ENCODE measurements at regions not wholly inside any gene's neighbourhood (a gene's known extent, or its start where the extent isn't known, plus 50 kb on each side); places are given as distances from the start of the nearest gene placed in this dataset.

DNA sequence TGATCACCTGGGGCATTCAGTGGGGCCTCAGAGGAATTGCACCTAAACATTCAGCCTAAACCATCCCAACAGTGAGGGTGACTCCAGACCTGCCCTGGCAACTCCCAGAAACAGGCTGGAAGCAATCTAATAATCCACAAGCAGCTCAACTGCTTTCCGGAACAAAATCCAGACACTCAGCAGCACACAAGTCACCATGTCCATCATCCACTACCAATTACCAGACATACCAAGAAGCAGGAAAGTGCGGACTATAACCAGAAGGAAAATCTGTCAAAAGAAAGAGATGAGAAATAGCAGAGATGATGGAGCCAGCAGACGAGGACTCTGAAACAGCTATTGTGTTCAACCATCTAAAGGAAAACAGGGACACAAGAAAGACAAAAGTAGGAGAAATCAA, 342.6 kb upstream of the ZMIZ1 start:
- ChIA-PET POLR2A (no interaction called here), CTCF (no interaction called here)
- Mint-ChIP-seq H3K36me3 (no peaks in the 10 kb centered on the region), H3K9me3 (no peaks in the 10 kb centered on the region), H3K27ac (no peak overlapping the region), H3K4me3 (no peak overlapping the region), H3K4me1 (no peaks in the 10 kb centered on the region), H3K27me3 (peaks cover 3 to 31% (median 20%) of the 10 kb centered on the region in 5 donors)
- Histone ChIP-seq H3K27me3 (ENCODE audit: control insufficient read depth in 2 of 2, insufficient read depth in 2 of 2, low read length in 2 of 2) (no peaks in the 10 kb centered on the region), H3K4me1 (ENCODE audit: control insufficient read depth in 2 of 2, insufficient read depth in 2 of 2, low read length in 2 of 2) (no peaks in the 10 kb centered on the region), H3K4me3 (ENCODE audit: low read length) (no peak overlapping the region), H3K9me3 (ENCODE audit: control insufficient read depth in 2 of 3, low read length in 3 of 3) (no peaks in the 10 kb centered on the region), H3K27ac (ENCODE audit: low read depth, low read length) (no peak overlapping the region), H3K36me3 (ENCODE audit: control insufficient read depth in 2 of 3, insufficient read depth in 3 of 3, low read length in 3 of 3) (no peaks in the 10 kb centered on the region)
- intact Hi-C loops (cut with micrococcal nuclease) = no loop called here
- ATAC-seq (no peak), DNase-seq (no peak)

- Histone ChIP-seq H3K36me3 (ENCODE audit: control insufficient read depth in 2 of 3, insufficient read depth in 3 of 3, low read length in 3 of 3) (no peaks in the 10 kb centered on the region), H3K4me3 (ENCODE audit: low read length) (no peak overlapping the region), H3K4me1 (ENCODE audit: control insufficient read depth in 2 of 2, insufficient read depth in 2 of 2, low read length in 2 of 2) (no peaks in the 10 kb centered on the region), H3K9me3 (ENCODE audit: control insufficient read depth in 2 of 3, low read length in 3 of 3) (no peaks in the 10 kb centered on the region), H3K27ac (ENCODE audit: low read depth, low read length) (no peak overlapping the region), H3K27me3 (ENCODE audit: control insufficient read depth in 2 of 2, insufficient read depth in 2 of 2, low read length in 2 of 2) (no peaks in the 10 kb centered on the region)
- POLR2A ChIA-PET = no interaction called here
- no peaks in the 10 kb centered on the region for H3K4me1 Mint-ChIP-seq
- no peaks in the 10 kb centered on the region for H3K36me3 Mint-ChIP-seq
- DNase-seq (no peak), ATAC-seq (no peak)
- intact Hi-C loops (cut with micrococcal nuclease) = no loop called here
- no peak overlapping the region for H3K4me3 Mint-ChIP-seq
- H3K27me3 Mint-ChIP-seq = peaks cover 0 to 30% (median 17%) of the 10 kb centered on the region in 5 donors
- CTCF ChIA-PET = no interaction called here
- no peaks in the 10 kb centered on the region for H3K9me3 Mint-ChIP-seq
- H3K27ac Mint-ChIP-seq = no peak overlapping the region
Measured at GRCh38 chr10:78727251-78727650, 341.5 kb upstream of the ZMIZ1 start.

DNA sequence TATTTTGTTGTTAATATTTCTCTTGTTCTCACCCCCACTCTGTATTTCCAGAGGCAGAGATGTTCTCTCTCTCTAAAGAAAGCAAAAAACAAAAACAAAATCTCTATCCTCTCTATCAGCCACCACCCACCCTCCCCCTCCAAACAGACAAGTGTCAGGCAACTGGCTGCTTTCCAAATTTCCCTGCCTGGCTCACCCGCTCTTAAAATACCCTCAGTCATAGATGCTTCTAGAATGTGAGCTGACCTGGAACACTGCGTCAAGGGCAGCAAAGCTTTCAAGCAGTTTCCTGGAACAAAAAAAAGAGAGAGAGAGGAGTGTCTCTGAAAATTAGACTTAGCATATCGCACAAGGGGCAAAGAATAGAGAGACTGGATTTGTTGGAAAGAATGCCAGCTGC, 341.0 kb upstream of the ZMIZ1 start:
- Histone ChIP-seq H3K4me1 (ENCODE audit: control insufficient read depth in 2 of 2, insufficient read depth in 2 of 2, low read length in 2 of 2) (no peaks in the 10 kb centered on the region), H3K4me3 (ENCODE audit: low read length) (no peak overlapping the region), H3K27me3 (ENCODE audit: control insufficient read depth in 2 of 2, insufficient read depth in 2 of 2, low read length in 2 of 2) (no peaks in the 10 kb centered on the region), H3K27ac (ENCODE audit: low read depth, low read length) (no peak overlapping the region), H3K36me3 (ENCODE audit: control insufficient read depth in 2 of 3, insufficient read depth in 3 of 3, low read length in 3 of 3) (no peaks in the 10 kb centered on the region), H3K9me3 (ENCODE audit: control insufficient read depth in 2 of 3, low read length in 3 of 3) (no peaks in the 10 kb centered on the region)
- ATAC-seq (no peak), DNase-seq (no peak)
- intact Hi-C loops (cut with micrococcal nuclease) = no loop called here
- ChIA-PET POLR2A (no interaction called here), CTCF (no interaction called here)
- H3K4me1 Mint-ChIP-seq = no peaks in the 10 kb centered on the region
- peaks cover 0 to 29% (median 17%) of the 10 kb centered on the region in 5 donors for H3K27me3 Mint-ChIP-seq
- H3K4me3 Mint-ChIP-seq = no peak overlapping the region
- no peak overlapping the region for H3K27ac Mint-ChIP-seq
- no peaks in the 10 kb centered on the region for H3K9me3 Mint-ChIP-seq
- H3K36me3 Mint-ChIP-seq = no peaks in the 10 kb centered on the region

- H3K36me3 ChIP-seq (ENCODE audit: control insufficient read depth in 2 of 3, insufficient read depth in 3 of 3, low read length in 3 of 3) = no peaks in the 10 kb centered on the region
- Mint-ChIP-seq H3K4me1 (no peaks in the 10 kb centered on the region), H3K36me3 (no peaks in the 10 kb centered on the region), H3K9me3 (no peaks in the 10 kb centered on the region), H3K4me3 (no peak overlapping the region), H3K27ac (no peak overlapping the region), H3K27me3 (peaks cover 0 to 29% (median 17%) of the 10 kb centered on the region in 5 donors)
- no peak overlapping the region for H3K27ac ChIP-seq (ENCODE audit: low read depth, low read length)
- ChIA-PET CTCF (no interaction called here), POLR2A (no interaction called here)
- intact Hi-C loops (cut with micrococcal nuclease) = no loop called here
- no peak for DNase-seq
- no peaks in the 10 kb centered on the region for H3K27me3 ChIP-seq (ENCODE audit: control insufficient read depth in 2 of 2, insufficient read depth in 2 of 2, low read length in 2 of 2)
- no peaks in the 10 kb centered on the region for H3K9me3 ChIP-seq (ENCODE audit: control insufficient read depth in 2 of 3, low read length in 3 of 3)
- no peak for ATAC-seq
- no peaks in the 10 kb centered on the region for H3K4me1 ChIP-seq (ENCODE audit: control insufficient read depth in 2 of 2, insufficient read depth in 2 of 2, low read length in 2 of 2)
- no peak overlapping the region for H3K4me3 ChIP-seq (ENCODE audit: low read length)
Measured at GRCh38 chr10:78728176-78728575, 340.6 kb upstream of the ZMIZ1 start.

DNA sequence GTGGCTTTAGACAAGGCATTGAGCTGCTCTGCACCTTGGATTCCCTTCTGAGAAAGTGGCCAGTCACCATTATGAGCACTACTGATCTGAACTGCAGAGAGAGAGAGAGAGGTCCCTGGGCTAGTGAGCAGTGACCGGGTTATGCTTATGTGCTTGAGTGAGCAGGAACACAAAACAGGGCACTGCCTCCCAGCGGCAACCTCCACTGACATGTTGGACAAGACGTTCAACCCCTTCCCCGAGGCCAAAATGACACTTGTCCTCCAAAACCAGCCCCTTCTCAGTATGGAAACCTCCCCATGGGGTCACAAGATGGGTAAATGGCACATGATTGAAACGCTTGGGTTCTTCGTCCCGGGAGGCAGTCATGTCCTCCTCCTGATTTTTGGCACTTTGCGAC, 339.4 kb upstream of the ZMIZ1 start:
- Histone ChIP-seq H3K4me3 (ENCODE audit: low read length) (no peak overlapping the region), H3K9me3 (ENCODE audit: control insufficient read depth in 2 of 3, low read length in 3 of 3) (no peaks in the 10 kb centered on the region), H3K27me3 (ENCODE audit: control insufficient read depth in 2 of 2, insufficient read depth in 2 of 2, low read length in 2 of 2) (no peaks in the 10 kb centered on the region), H3K27ac (ENCODE audit: low read depth, low read length) (no peak overlapping the region), H3K4me1 (ENCODE audit: control insufficient read depth in 2 of 2, insufficient read depth in 2 of 2, low read length in 2 of 2) (no peaks in the 10 kb centered on the region), H3K36me3 (ENCODE audit: control insufficient read depth in 2 of 3, insufficient read depth in 3 of 3, low read length in 3 of 3) (no peaks in the 10 kb centered on the region)
- no peaks in the 10 kb centered on the region for H3K36me3 Mint-ChIP-seq
- no peak overlapping the region for H3K4me3 Mint-ChIP-seq
- H3K9me3 Mint-ChIP-seq = peaks cover 0 to 2% (median 0%) of the 10 kb centered on the region in 11 donors
- no peaks in the 10 kb centered on the region for H3K4me1 Mint-ChIP-seq
- peaks cover 0 to 22% (median 11%) of the 10 kb centered on the region in 5 donors for H3K27me3 Mint-ChIP-seq
- CTCF ChIA-PET = no interaction called here
- intact Hi-C loops (cut with micrococcal nuclease) = no loop called here
- H3K27ac Mint-ChIP-seq = no peak overlapping the region
- ATAC-seq (no peak), DNase-seq (no peak)
- POLR2A ChIA-PET = no interaction called here

DNA sequence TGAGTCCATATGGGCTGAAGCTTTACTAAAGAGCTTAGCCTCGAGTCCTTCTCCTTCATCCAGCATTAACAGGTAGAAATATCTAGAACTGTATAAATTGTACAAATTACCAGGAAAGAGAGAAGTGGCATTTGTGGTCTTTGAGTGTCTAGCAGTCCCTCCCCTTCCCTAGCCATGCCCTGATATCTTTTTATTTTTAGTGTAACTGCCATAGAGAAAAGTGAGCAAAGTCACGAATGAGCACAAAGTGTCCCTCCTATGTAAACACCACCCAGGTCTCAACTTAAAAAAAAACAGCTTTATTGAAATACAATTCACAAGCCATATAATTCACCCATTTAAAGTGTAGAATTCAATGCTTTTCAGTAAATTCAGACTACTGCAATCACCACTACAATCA, 339.0 kb upstream of the ZMIZ1 start:
- ATAC-seq = no peak
- no peaks in the 10 kb centered on the region for H3K27me3 ChIP-seq (ENCODE audit: control insufficient read depth in 2 of 2, insufficient read depth in 2 of 2, low read length in 2 of 2)
- H3K9me3 Mint-ChIP-seq = peaks cover 0 to 2% (median 0%) of the 10 kb centered on the region in 11 donors
- no peaks in the 10 kb centered on the region for H3K9me3 ChIP-seq (ENCODE audit: control insufficient read depth in 2 of 3, low read length in 3 of 3)
- no peak overlapping the region for H3K4me3 ChIP-seq (ENCODE audit: low read length)
- H3K36me3 ChIP-seq (ENCODE audit: control insufficient read depth in 2 of 3, insufficient read depth in 3 of 3, low read length in 3 of 3) = no peaks in the 10 kb centered on the region
- intact Hi-C loops (cut with micrococcal nuclease) = no loop called here
- POLR2A ChIA-PET = no interaction called here
- H3K4me1 ChIP-seq (ENCODE audit: control insufficient read depth in 2 of 2, insufficient read depth in 2 of 2, low read length in 2 of 2) = no peaks in the 10 kb centered on the region
- H3K27me3 Mint-ChIP-seq = peaks cover 0 to 18% (median 9%) of the 10 kb centered on the region in 5 donors
- no peak overlapping the region for H3K27ac ChIP-seq (ENCODE audit: low read depth, low read length)
- H3K36me3 Mint-ChIP-seq = no peaks in the 10 kb centered on the region
- H3K4me3 Mint-ChIP-seq = no peak overlapping the region
- no peaks in the 10 kb centered on the region for H3K4me1 Mint-ChIP-seq
- CTCF ChIA-PET = no interaction called here
- H3K27ac Mint-ChIP-seq = no peak overlapping the region
- DNase-seq = no peak

DNA sequence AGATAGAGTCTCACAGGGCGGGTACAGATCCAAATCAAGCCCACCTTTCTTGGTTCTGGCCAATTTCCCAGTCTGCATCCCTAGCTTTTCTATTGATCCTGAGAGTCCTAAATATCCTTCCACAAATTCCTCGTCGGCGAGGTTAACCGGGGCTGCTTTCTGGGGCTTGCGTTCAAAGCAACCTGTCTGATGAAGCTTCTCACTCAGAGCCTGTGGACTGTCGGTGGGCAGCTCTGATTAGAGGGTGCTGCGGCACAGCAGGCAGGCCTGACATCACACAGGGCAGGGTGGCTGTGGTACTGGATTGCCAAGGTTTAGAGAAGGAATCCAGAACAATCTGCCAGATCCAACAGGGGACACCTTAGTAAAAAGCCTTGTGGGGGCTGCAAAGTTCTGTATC, 338.0 kb upstream of the ZMIZ1 start:
- Mint-ChIP-seq H3K36me3 (no peaks in the 10 kb centered on the region), H3K4me1 (no peaks in the 10 kb centered on the region), H3K27ac (no peak overlapping the region), H3K4me3 (no peak overlapping the region), H3K9me3 (peaks cover 0 to 2% (median 0%) of the 10 kb centered on the region in 11 donors), H3K27me3 (peaks cover 0 to 19% (median 7%) of the 10 kb centered on the region in 5 donors)
- DNase-seq (no peak), ATAC-seq (no peak)
- Histone ChIP-seq H3K36me3 (ENCODE audit: control insufficient read depth in 2 of 3, insufficient read depth in 3 of 3, low read length in 3 of 3) (no peaks in the 10 kb centered on the region), H3K4me3 (ENCODE audit: low read length) (no peak overlapping the region), H3K27me3 (ENCODE audit: control insufficient read depth in 2 of 2, insufficient read depth in 2 of 2, low read length in 2 of 2) (no peaks in the 10 kb centered on the region), H3K9me3 (ENCODE audit: control insufficient read depth in 2 of 3, low read length in 3 of 3) (no peaks in the 10 kb centered on the region), H3K27ac (ENCODE audit: low read depth, low read length) (no peak overlapping the region), H3K4me1 (ENCODE audit: control insufficient read depth in 2 of 2, insufficient read depth in 2 of 2, low read length in 2 of 2) (no peaks in the 10 kb centered on the region)
- CTCF ChIA-PET = no interaction called here
- intact Hi-C loops (cut with micrococcal nuclease) = no loop called here
- POLR2A ChIA-PET = no interaction called here

Measured in naive thymus-derived CD4-positive, alpha-beta T cell (primary cell).